Breast epithelium (tissue), 4 donors: ENCODE measurements at regions not wholly inside any gene's neighbourhood (a gene's known extent, or its start where the extent isn't known, plus 50 kb on each side); places are given as distances from the start of the nearest gene placed in this dataset.

Experiments used
- DNase-seq, 2 donors: peaks; one replicate each; pipeline ENCODE4 v3.0.0-alpha.2; 2019; ENCODE audit warnings: low spot score in 2 of 2
- H3K27ac ChIP-seq, 2 donors: fragments of 200-600 bp; sonication (generic) in 1 of 2; one replicate each; pipeline ENCODE4 v1.5.1; 2016 to 2019; ENCODE audit warnings: mild to moderate bottlenecking in 1 of 2
- H3K27me3 ChIP-seq, 2 donors: fragments of 200-600 bp; sonication (generic) in 1 of 2; one replicate each; pipeline versions ENCODE4 v1.5.1 to v1.6.0; 2017 to 2019; ENCODE audit warnings: control low read depth in 1 of 2, mild to moderate bottlenecking in 1 of 2
- H3K36me3 ChIP-seq: fragments of 200-600 bp; one replicate; pipeline ENCODE4 v1.5.1; 2019
- H3K4me1 ChIP-seq, 2 donors: fragments of 200-600 bp; sonication (generic); one replicate each; pipeline ENCODE4 v1.5.1; 2016 to 2019; ENCODE audit warnings: control low read depth in 1 of 2
- H3K4me3 ChIP-seq, 3 donors: fragments of 200-600 bp; sonication (generic); 1 replicate in 2 of 3; 2 replicates in 1 of 3; pipeline ENCODE4 v1.5.1; 2016 to 2019; ENCODE audit warnings: mild to moderate bottlenecking in 3 of 3, moderate library complexity in 2 of 3
- H3K9me3 ChIP-seq, 2 donors: fragments of 200-600 bp; sonication (generic) in 1 of 2; one replicate each; pipeline ENCODE4 v1.5.1; 2016 to 2019; ENCODE audit warnings: control low read depth in 1 of 2
- CTCF ChIP-seq, 3 donors: fragments of 450-650 bp; IDR thresholded peaks; one replicate each; pipeline ENCODE4 v1.5.1; 2016 to 2017; ENCODE audit warnings: antibody characterized with exemption in 3 of 3, mild to moderate bottlenecking in 3 of 3, moderate library complexity in 3 of 3
- POLR2A ChIP-seq: fragments of 450-650 bp; IDR thresholded peaks from one replicate; pipeline ENCODE4 v1.6.1; 2016; ENCODE audit warnings: antibody characterized with exemption, mild to moderate bottlenecking, moderate library complexity
- POLR2AphosphoS5 ChIP-seq, 3 donors: sonication (generic); formaldehyde crosslinking; IDR thresholded peaks; one replicate each; pipeline ENCODE4 v1.6.1; 2017; ENCODE audit warnings: antibody characterized with exemption in 3 of 3
- intact Hi-C: fragments of 100-400 bp; cut with DNase I; formaldehyde crosslinking; loops from one replicate; pipeline ENCODE4 v1.15.1; 2023; ENCODE audit warnings: low total_unique reads

- no peak overlapping the region for H3K4me3 ChIP-seq
- no peaks in the 10 kb centered on the region for H3K9me3 ChIP-seq
- no peaks in the 10 kb centered on the region for H3K4me1 ChIP-seq
- intact Hi-C loops, result no loop called here
- H3K27me3 ChIP-seq, result no peaks in the 10 kb centered on the region
- TF ChIP-seq POLR2AphosphoS5 (IDR thresholded peaks at IDR 0.05) (no peak), POLR2A (no peak), CTCF (IDR thresholded peaks at IDR 0.05) (no peak)
- H3K36me3 ChIP-seq, result no peaks in the 10 kb centered on the region
- DNase-seq, result no peak
- H3K27ac ChIP-seq, result no peak overlapping the region
These were observed 148.8 kb upstream of the CDH19 start for GRCh38 chr18:66752733-66753132.

GRCh38 chr18:66749481-66750035, 145.7 kb upstream of the CDH19 start:
- Histone ChIP-seq H3K4me1 (no peaks in the 10 kb centered on the region), H3K9me3 (no peaks in the 10 kb centered on the region), H3K27ac (no peak overlapping the region), H3K36me3 (no peaks in the 10 kb centered on the region), H3K27me3 (no peaks in the 10 kb centered on the region), H3K4me3 (no peak overlapping the region)
- no peak for TF ChIP-seq POLR2A
- no peak for DNase-seq
- intact Hi-C loops, result no loop called here

GRCh38 chr18:66749030-66749429, 145.1 kb upstream of the CDH19 start:
- H3K9me3 ChIP-seq, result no peaks in the 10 kb centered on the region
- intact Hi-C loops, result no loop called here
- no peak overlapping the region for H3K27ac ChIP-seq
- no peaks in the 10 kb centered on the region for H3K36me3 ChIP-seq
- TF ChIP-seq CTCF (IDR thresholded peaks at IDR 0.05), result peak in 1 of 3 donors; percentile 22
- TF ChIP-seq POLR2A, result no peak
- DNase-seq, result no peak
- H3K27me3 ChIP-seq, result no peaks in the 10 kb centered on the region
- no peaks in the 10 kb centered on the region for H3K4me1 ChIP-seq
- no peak overlapping the region for H3K4me3 ChIP-seq

GRCh38 chr18:66742832-66743231, 138.9 kb upstream of the CDH19 start:
- Histone ChIP-seq H3K27me3 (no peaks in the 10 kb centered on the region), H3K27ac (no peak overlapping the region), H3K4me1 (no peaks in the 10 kb centered on the region), H3K9me3 (no peaks in the 10 kb centered on the region), H3K4me3 (no peak overlapping the region), H3K36me3 (no peaks in the 10 kb centered on the region)
- intact Hi-C loops, result no loop called here
- no peak for TF ChIP-seq POLR2AphosphoS5 (IDR thresholded peaks at IDR 0.05)
- TF ChIP-seq POLR2A, result no peak
- TF ChIP-seq CTCF (IDR thresholded peaks at IDR 0.05), result no peak
- no peak for DNase-seq

- H3K9me3 ChIP-seq, result no peaks in the 10 kb centered on the region
- H3K4me1 ChIP-seq, result no peaks in the 10 kb centered on the region
- intact Hi-C loops, result no loop called here
- H3K36me3 ChIP-seq, result no peaks in the 10 kb centered on the region
- TF ChIP-seq POLR2A, result no peak
- TF ChIP-seq CTCF (IDR thresholded peaks at IDR 0.05), result no peak
- TF ChIP-seq POLR2AphosphoS5 (IDR thresholded peaks at IDR 0.05), result no peak
- no peak overlapping the region for H3K27ac ChIP-seq
- H3K4me3 ChIP-seq, result no peak overlapping the region
- no peak for DNase-seq
- no peaks in the 10 kb centered on the region for H3K27me3 ChIP-seq
These were observed 132.0 kb upstream of the CDH19 start for GRCh38 chr18:66735933-66736332.

- no peak for DNase-seq
- H3K36me3 ChIP-seq, result no peaks in the 10 kb centered on the region
- intact Hi-C loops, result no loop called here
These were observed 130.6 kb upstream of the CDH19 start for GRCh38 chr18:66734451-66734850.

More at GRCh38 chr18:66734451-66734850, 130.6 kb upstream of the CDH19 start:
- no peak overlapping the region for H3K4me3 ChIP-seq
- no peak for TF ChIP-seq POLR2AphosphoS5 (IDR thresholded peaks at IDR 0.05)
- no peak for TF ChIP-seq POLR2A
- peaks cover 0 to 2% of the 10 kb centered on the region in 2 donors for H3K4me1 ChIP-seq
- H3K27me3 ChIP-seq, result no peaks in the 10 kb centered on the region
- H3K27ac ChIP-seq, result no peak overlapping the region
- H3K9me3 ChIP-seq, result no peaks in the 10 kb centered on the region
